A172 (cell line): ENCODE measurements at regions not wholly inside any gene's neighbourhood (a gene's known extent, or its start where the extent isn't known, plus 50 kb on each side); places are given as distances from the start of the nearest gene placed in this dataset.

Experiments
- DNase-seq: peaks from one replicate; pipeline ENCODE4 v3.0.0-alpha.2; 2015; ENCODE audit warnings: low spot score

DNA sequence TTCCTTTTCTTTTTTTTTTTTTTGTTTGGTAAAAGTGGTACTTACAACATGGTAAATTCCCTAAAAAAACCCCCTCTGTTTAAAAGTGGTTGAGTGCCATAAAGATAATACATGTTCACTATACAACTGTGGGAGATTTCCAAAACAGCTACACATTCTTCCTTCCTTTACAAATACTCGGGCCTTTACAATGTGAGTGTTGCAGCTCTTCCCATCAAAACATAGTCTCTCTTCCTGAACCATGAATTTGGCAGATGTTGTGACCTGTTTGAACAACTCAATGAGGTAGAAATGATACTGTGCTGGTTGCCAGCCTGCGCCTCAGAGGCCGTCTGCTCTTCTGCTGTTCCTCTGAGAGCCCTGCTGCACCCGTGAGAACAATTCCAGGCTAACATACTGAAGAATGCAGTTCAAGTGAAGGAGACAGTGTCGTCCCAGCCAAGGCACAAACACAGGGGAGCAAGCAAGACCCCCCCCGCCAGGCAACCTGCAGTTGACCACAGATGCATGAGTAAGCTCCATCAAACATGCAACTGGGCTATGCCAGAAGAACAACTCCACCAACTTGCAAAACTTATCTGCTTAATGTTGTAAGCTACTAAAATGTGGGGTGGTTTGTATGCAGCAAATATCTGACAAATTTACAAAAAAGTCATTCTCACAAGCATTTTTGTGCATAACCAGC lies 645.0 kb downstream of the PCDH7 start:
- DNase-seq, result no peak

GRCh38 chr4:31366041-31366440 lies 645.9 kb downstream of the PCDH7 start:
- DNase-seq, result no peak

DNA sequence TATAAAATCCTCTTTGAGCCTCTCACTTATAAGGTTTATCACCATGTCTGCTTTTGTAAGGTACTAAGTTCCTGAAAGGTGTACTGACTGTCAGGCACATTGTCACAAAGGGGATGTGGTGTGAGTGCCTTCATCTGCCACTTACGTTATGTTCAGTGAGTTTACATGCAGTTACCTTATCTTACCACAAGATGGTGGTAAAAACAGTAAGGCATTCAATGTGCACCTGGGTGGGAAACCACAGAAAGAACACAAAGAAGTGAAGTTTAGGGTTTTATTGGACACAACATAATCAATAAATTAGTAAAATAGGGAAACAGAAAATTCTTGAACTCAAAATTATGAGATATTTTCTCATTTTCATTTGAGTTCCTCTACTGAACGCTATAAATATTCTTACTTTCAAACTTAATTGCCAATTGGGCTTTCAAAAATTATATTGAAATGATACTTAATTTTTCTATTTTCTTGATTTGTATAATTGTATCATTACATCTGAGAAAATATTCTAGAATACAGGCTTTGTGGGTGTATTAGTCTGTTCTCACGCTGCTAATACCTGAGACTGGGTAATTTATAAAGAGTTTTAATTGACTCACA lies 650.8 kb downstream of the PCDH7 start:
- DNase-seq, result peak; percentile 46

GRCh38 chr4:31374256-31374960 lies 654.2 kb downstream of the PCDH7 start:
- no peak for DNase-seq

DNA sequence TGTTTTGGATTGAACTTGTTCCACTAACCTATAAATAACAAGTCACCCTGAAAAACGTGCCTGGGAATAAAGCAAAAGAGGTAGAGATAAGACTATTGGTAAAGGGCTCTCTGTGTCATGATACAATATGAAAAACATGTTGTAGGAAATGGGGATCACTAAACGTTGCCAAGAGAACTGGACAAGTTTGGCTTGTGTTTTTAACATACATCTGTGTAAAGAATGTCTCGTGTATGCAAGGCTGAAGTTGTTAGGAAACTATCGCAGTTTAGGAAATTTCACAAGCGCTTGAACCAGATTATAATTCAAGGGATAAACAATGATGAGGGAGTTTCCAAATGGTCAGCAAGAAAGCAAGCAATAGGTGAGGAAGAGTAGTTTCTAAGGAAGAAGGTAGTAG lies 655.8 kb downstream of the PCDH7 start:
- DNase-seq, result no peak

DNA sequence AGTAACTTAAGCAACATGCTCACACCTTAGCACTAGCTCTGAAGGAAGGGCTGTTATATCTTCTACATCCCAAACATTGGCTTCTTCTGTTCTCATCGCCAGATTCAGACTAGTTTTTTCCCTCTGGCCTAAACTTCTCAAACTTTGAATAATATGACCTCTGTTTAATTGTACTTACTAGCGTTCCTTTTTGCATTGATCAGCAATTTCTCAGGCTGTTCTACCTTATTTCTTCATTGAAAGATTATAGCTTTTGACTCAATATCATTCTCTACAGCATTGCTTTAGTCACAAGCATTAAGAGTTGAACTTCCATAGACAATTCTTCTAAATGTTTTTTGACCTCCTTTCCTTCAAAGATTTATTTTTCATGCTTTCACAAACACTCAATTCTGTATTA lies 659.2 kb downstream of the PCDH7 start:
- no peak for DNase-seq

GRCh38 chr4:31383767-31384166 lies 663.6 kb downstream of the PCDH7 start:
- DNase-seq, result no peak

GRCh38 chr4:31390849-31391248 lies 670.7 kb downstream of the PCDH7 start:
- DNase-seq, result no peak

- no peak for DNase-seq
Observed at GRCh38 chr4:31391976-31392375, 671.8 kb downstream of the PCDH7 start.

GRCh38 chr4:31392923-31393322 lies 672.8 kb downstream of the PCDH7 start:
- DNase-seq, result no peak

DNA sequence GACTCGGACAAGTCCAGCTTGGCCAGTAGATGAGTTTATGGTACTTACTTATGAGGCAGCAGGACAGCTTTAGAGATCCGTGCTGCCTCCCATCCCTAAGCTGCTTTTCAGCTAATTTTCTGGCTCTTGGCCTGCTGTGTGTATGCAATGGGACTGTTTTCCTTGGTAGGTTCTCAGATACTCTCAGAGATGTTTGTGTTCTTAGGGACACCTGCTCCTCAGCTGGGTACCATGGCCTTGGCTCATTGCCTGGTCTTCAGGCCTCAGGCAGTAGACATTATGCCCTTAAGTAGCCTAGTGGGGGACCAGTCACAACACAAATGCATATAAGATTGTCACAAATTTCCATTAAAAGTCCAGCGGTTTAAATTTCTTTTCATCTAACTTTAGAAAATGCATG lies 688.0 kb downstream of the PCDH7 start:
- peak; percentile 0 for DNase-seq

- no peak for DNase-seq
Observed at GRCh38 chr4:31411565-31411964, 691.4 kb downstream of the PCDH7 start.

DNA sequence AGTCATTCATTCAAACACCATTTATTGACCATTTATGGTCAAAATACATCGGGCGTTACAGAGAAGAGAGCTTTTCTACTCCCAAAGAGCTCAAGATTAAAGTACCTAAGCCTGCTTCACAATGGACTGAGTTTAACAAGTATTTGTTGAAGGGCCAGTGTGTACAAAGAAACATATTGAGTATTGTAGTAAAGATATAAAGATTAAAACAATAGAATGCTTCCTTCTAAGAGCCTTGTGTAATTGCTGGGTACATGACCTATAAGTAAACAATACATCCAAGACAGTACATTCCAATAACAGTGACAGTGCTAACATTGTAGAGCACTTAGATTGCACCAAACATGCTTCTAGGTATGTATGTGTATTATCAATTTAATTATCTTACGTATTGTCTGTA lies 695.5 kb downstream of the PCDH7 start:
- no peak for DNase-seq

GRCh38 chr4:31416498-31416897 lies 696.3 kb downstream of the PCDH7 start:
- DNase-seq, result no peak

- DNase-seq, result no peak
Observed at GRCh38 chr4:31417040-31417439, 696.9 kb downstream of the PCDH7 start.

- DNase-seq, result no peak
Observed at GRCh38 chr4:31422006-31422405, 701.8 kb downstream of the PCDH7 start.

DNA sequence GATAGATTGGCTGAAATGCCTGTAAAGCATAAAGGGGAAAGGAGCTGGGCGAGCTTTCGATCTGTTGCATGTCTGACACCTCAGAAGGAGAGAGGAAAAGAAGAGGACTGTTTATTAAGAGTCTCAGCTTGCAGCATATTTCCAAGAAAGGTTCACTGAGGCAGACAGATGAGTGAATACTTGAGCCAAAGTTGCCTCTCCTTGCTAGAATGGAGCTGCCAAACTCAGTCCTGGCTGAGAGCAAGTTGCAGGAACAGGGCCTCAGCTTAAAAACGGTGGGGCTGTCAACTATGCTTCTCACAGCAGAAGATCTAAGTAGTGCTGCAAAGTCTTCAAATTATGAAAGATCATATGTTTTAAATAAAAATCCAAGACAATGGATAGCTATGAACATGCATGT lies 707.5 kb downstream of the PCDH7 start:
- DNase-seq, result no peak

DNA sequence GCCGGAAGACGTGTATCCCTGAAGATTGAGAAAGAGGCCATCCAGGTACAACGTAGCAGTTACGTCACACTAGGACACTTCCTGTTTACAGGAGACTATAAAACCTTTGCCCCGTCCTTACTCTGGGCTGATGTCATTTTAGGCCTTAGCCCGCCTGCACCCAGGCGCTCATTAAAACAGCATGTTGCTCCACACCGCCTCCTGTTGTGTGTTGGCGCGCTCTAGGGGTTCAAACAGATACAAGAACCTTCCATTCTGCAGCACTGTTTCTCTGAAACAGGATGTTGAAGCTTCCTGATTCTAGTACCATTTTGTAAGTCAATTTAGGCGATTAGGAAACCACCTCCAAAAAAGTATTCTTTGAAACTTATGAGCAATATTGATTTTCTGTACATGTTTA lies 722.1 kb downstream of the PCDH7 start:
- DNase-seq, result no peak

GRCh38 chr4:31445526-31445925 lies 725.4 kb downstream of the PCDH7 start:
- DNase-seq, result no peak

DNA sequence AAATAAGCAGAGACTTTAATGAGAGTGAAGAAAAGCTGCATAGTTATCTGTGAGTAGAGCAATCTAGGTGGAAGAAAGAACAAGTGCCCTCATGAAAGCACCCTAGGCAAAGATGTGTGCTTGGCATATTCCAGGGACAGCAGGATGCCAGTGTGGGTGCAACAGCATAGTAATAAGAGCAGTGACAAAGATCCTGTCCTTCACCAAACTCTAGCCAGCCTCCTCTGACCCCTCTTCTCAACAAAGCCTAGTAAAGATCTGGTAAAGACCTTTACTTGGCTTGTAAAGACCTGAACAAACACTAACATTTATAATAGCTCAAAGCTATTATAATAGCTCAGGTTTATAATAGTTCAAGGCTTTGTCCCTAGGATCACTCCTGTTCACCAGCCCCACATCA lies 735.4 kb downstream of the PCDH7 start:
- DNase-seq, result no peak

DNA sequence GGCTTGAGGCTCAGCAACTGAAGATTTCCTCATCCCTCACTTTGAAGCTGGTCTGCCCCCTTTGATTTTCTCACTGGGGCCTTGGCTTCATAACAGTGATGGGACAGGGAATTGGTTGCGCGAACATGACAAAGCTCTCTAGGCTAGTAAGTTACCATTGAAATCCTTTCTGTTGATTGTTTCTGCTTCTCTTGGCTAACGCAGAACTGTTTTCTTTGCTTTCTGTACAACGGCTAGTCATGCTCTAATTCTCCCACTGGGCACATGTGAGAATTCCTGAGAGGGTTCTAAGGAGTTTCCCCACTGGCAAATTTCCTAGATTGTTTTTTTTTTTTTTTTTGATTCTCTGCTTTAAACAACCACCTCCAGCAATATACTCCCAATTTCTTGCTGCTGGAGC lies 738.6 kb downstream of the PCDH7 start:
- no peak for DNase-seq

GRCh38 chr4:31461421-31461820 lies 741.3 kb downstream of the PCDH7 start:
- DNase-seq, result peak; percentile 91

DNA sequence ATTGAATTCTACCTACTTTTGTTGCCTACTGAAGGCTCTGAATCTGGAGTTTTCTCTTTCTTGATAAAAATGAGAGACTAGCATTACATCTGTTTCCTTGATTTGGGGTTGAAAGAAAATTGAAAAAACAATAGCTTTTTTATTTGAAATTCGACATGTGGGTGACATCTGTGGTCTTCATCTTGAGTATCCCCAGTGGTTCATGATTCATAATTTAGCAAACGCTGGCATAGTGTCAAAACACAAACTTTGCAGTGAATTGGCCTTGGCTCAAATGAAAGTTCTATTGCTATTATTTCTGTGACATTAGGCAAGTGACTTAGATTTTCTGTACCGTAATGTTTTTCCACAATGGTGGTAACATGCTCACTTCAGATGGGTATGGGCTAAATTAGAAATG lies 747.6 kb downstream of the PCDH7 start:
- DNase-seq, result no peak
